Cardiac muscle cell (in vitro differentiated cells and primary cell): ENCODE measurements at regions not wholly inside any gene's neighbourhood (a gene's known extent, or its start where the extent isn't known, plus 50 kb on each side); places are given as distances from the start of the nearest gene placed in this dataset.
"Not testable (repeated sequence)": the region's sequence is repeated elsewhere in the genome, so short reads cannot be mapped to it uniquely, and the experiment has no call there.

ENCODE experiments used
- DNase-seq, 2 donors: peaks; one replicate each; pipeline versions ENCODE4 v3.0.0 to v3.0.0-alpha.2; 2010 to 2017; ENCODE audit warnings: low read depth in 1 of 2, low spot score in 1 of 2
- H3K27ac ChIP-seq: fragments of 200-600 bp; sonication (generic); 2 replicates; pipeline ENCODE4 v1.5.1; 2016
- H3K27me3 ChIP-seq: fragments of 200-600 bp; sonication (generic); 2 replicates; pipeline ENCODE4 v1.6.0; 2016; ENCODE audit warnings: control low read depth
- H3K36me3 ChIP-seq: fragments of 200-600 bp; sonication (generic); 2 replicates; pipeline ENCODE4 v1.5.1; 2016; ENCODE audit warnings: control low read depth
- H3K4me1 ChIP-seq: fragments of 200-600 bp; sonication (generic); 2 replicates; pipeline ENCODE4 v1.8.1; 2017; ENCODE audit warnings: low read depth, mild to moderate bottlenecking, mixed run types
- H3K4me3 ChIP-seq: fragments of 200-600 bp; sonication (generic); 2 replicates; pipeline ENCODE4 v1.5.1; 2016; ENCODE audit warnings: mild to moderate bottlenecking
- H3K9me3 ChIP-seq: fragments of 200-600 bp; sonication (generic); 2 replicates; pipeline ENCODE4 v1.5.1; 2017; ENCODE audit warnings: low read depth, mild to moderate bottlenecking, control low read depth
- CTCF ChIP-seq: IDR thresholded peaks from 2 replicates; pipeline ENCODE4 v1.5.1; 2012; ENCODE audit warnings: low read depth, mild to moderate bottlenecking, low read length

DNA sequence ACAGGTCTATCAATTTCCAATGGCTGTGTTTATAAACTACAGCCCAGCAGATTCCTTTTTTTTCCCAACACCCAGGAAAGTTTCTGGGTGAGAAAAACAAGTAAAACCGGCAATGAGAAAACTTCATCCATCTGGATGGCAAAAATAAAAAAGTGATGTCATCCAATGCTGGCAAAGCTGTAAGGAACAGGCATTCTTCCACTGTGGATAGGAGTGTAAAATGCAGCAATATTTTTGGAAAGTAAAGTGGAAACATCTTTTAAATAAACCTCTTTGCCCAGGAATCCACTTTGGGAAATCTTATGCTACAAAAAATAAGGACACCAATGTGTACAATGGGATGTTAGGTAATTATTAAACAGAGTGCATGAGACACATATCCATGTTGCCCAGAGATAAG, 102.1 kb upstream of the NT5E start:
- Histone ChIP-seq H3K4me1 (no peaks in the 10 kb centered on the region), H3K36me3 (no peaks in the 10 kb centered on the region), H3K27me3 (no peaks in the 10 kb centered on the region), H3K9me3 (no peaks in the 10 kb centered on the region), H3K27ac (no peak overlapping the region), H3K4me3 (no peak overlapping the region)
- no peak for TF ChIP-seq CTCF
- no peak for DNase-seq

GRCh38 chr6:85346196-85346595, 103.7 kb upstream of the NT5E start:
- no peak for TF ChIP-seq CTCF
- no peaks in the 10 kb centered on the region for H3K27me3 ChIP-seq
- DNase-seq, result no peak
- H3K4me1 ChIP-seq, result no peaks in the 10 kb centered on the region
- no peaks in the 10 kb centered on the region for H3K36me3 ChIP-seq
- H3K27ac ChIP-seq, result no peak overlapping the region
- no peaks in the 10 kb centered on the region for H3K9me3 ChIP-seq
- H3K4me3 ChIP-seq, result no peak overlapping the region

DNA sequence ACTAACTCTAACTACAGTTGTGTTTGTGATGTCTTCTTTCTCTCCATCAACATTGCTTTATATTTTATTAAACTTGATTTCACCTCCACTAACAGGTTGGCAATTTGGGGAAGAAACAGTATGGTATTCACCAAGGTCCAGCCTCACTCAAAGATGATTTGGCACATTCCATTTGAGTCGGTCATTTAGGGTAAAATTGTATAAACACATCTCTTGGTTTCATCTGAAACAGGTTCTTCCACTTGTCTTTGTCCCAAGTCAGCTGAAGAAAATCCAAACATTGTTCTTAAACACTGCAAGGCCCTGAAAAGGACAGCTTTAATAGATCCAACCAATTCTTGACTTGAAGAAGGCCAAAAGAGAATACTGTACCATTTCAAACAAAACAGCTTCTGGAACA, 104.9 kb upstream of the NT5E start:
- no peaks in the 10 kb centered on the region for H3K36me3 ChIP-seq
- DNase-seq, result no peak
- H3K4me3 ChIP-seq, result no peak overlapping the region
- no peak for TF ChIP-seq CTCF
- H3K27ac ChIP-seq, result no peak overlapping the region
- H3K4me1 ChIP-seq, result no peaks in the 10 kb centered on the region
- no peaks in the 10 kb centered on the region for H3K27me3 ChIP-seq
- no peaks in the 10 kb centered on the region for H3K9me3 ChIP-seq

GRCh38 chr6:85343428-85343827, 106.5 kb upstream of the NT5E start:
- no peak for TF ChIP-seq CTCF
- Histone ChIP-seq H3K4me1 (no peaks in the 10 kb centered on the region), H3K27me3 (no peaks in the 10 kb centered on the region), H3K36me3 (no peaks in the 10 kb centered on the region), H3K9me3 (no peaks in the 10 kb centered on the region), H3K4me3 (no peak overlapping the region), H3K27ac (no peak overlapping the region)
- DNase-seq, result no peak

DNA sequence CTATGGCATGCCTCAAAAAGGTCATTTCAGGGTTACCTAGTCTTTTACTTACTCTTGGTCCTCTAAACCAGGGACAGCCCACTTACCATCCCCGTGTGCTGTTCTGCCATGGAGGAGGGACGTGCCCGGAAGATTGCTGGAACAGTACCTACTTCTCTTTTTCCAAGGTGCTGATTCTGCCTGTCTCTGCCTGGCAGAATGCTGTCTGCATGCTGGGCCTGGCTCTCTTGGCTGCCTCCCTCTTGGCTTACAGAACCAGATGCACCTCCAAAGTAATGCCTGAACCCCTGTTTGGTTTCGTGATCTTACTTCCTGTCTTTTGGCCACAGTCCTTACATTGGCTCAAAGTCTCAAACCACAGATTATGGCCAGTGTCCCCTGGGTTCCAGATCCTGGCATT, 120.7 kb upstream of the NT5E start:
- Histone ChIP-seq H3K9me3 (no peaks in the 10 kb centered on the region), H3K27ac (no peak overlapping the region), H3K36me3 (no peaks in the 10 kb centered on the region), H3K27me3 (no peaks in the 10 kb centered on the region), H3K4me1 (no peaks in the 10 kb centered on the region), H3K4me3 (no peak overlapping the region)
- no peak for DNase-seq
- no peak for TF ChIP-seq CTCF

- not testable (repeated sequence) for H3K4me1 ChIP-seq, DNase-seq, H3K27ac ChIP-seq, H3K27me3 ChIP-seq, H3K9me3 ChIP-seq, H3K4me3 ChIP-seq, H3K36me3 ChIP-seq
Observed at GRCh38 chr6:85325811-85326210, 124.1 kb upstream of the NT5E start.
